PFSK-1 (cell line): ENCODE measurements at regions not wholly inside any gene's neighbourhood (a gene's known extent, or its start where the extent isn't known, plus 50 kb on each side); places are given as distances from the start of the nearest gene placed in this dataset.

Experiments used
- FOXP2 ChIP-seq: optimal IDR thresholded peaks from 2 replicates; pipeline ENCODE3; 2011; ENCODE audit warnings: borderline replicate concordance, control low read depth, inconsistent platforms; ENCODE audit not compliant: insufficient read depth; ENCODE audit errors: extremely low read length, extremely low read depth
- POLR2AphosphoS5 ChIP-seq: IDR thresholded peaks from 2 replicates; pipeline ENCODE4 v1.6.1; 2012; ENCODE audit warnings: low read depth, mild to moderate bottlenecking, control low read depth, low read length, moderate library complexity
- SIN3A ChIP-seq: IDR thresholded peaks from 2 replicates; pipeline ENCODE4 v1.6.1; 2012; ENCODE audit warnings: mild to moderate bottlenecking, low read length, moderate library complexity, borderline replicate concordance; ENCODE audit not compliant: insufficient read depth
- TAF1 ChIP-seq: IDR thresholded peaks from 2 replicates; pipeline ENCODE4 v1.6.1; 2012; ENCODE audit warnings: low read length, control low read depth, borderline replicate concordance; ENCODE audit not compliant: insufficient read depth
- TF ChIP-seq, protein P1 (sequence below), 2 experiments: IDR thresholded peaks; 2 replicates each; pipeline versions ENCODE4 v1.6.1 to v1.8.0; 2011 to 2012; ENCODE audit warnings: low read depth in 2 of 2, low read length in 2 of 2, control low read depth in 1 of 2, inconsistent platforms in 1 of 2, mild to moderate bottlenecking in 1 of 2, moderate library complexity in 1 of 2; ENCODE audit not compliant: insufficient read depth in 1 of 2

DNA sequence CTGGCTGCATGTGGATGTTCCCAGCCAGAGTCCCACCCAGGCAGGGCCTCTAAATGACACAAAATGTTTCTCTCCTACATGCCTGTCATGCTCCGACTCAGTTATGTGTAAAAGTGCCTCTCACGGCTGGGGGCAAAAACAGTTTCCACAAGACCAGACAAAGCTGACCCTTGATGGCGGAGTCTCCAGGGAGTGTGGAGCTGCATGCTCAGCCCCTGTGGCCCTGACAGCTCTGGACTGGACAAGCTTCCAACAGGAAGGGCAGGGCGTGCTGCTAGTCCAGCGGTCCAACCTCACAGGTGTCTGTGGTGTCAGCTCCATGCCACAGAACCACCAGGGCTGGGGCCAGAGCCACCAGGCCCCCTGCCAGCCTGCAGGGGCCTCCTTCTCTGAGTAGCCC lies 149.6 kb downstream of the CRYBB2 start:
- TF ChIP-seq SIN3A (no peak), POLR2AphosphoS5 (no peak), TAF1 (no peak), FOXP2 (no peak)
- TF ChIP-seq, protein P1, sequence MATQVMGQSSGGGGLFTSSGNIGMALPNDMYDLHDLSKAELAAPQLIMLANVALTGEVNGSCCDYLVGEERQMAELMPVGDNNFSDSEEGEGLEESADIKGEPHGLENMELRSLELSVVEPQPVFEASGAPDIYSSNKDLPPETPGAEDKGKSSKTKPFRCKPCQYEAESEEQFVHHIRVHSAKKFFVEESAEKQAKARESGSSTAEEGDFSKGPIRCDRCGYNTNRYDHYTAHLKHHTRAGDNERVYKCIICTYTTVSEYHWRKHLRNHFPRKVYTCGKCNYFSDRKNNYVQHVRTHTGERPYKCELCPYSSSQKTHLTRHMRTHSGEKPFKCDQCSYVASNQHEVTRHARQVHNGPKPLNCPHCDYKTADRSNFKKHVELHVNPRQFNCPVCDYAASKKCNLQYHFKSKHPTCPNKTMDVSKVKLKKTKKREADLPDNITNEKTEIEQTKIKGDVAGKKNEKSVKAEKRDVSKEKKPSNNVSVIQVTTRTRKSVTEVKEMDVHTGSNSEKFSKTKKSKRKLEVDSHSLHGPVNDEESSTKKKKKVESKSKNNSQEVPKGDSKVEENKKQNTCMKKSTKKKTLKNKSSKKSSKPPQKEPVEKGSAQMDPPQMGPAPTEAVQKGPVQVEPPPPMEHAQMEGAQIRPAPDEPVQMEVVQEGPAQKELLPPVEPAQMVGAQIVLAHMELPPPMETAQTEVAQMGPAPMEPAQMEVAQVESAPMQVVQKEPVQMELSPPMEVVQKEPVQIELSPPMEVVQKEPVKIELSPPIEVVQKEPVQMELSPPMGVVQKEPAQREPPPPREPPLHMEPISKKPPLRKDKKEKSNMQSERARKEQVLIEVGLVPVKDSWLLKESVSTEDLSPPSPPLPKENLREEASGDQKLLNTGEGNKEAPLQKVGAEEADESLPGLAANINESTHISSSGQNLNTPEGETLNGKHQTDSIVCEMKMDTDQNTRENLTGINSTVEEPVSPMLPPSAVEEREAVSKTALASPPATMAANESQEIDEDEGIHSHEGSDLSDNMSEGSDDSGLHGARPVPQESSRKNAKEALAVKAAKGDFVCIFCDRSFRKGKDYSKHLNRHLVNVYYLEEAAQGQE (IDR thresholded peaks at IDR 0.05; ENCODE audit: insufficient read depth in 1 of 2, low read depth in 2 of 2, low read length in 2 of 2): no peak

DNA sequence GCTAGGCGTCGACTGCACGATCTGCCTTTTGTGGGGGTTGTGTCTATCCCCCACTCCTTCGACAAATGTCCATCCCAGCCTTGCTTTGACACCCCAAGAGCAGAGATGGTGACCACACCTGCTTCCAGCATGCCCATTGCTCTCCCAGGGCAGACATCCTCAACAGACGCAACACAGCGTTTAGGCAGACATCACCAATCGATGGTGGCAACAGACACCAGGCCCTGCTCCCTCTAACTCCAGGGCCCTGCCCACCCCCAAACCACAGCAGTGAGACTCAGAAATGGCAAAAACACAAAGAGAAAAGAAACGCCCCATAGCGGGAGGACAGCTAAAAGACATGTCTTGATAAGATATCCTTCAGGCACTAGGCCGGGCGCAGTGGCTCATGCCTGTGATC lies 150.9 kb downstream of the CRYBB2 start:
- TF ChIP-seq TAF1 (no peak), POLR2AphosphoS5 (no peak)

DNA sequence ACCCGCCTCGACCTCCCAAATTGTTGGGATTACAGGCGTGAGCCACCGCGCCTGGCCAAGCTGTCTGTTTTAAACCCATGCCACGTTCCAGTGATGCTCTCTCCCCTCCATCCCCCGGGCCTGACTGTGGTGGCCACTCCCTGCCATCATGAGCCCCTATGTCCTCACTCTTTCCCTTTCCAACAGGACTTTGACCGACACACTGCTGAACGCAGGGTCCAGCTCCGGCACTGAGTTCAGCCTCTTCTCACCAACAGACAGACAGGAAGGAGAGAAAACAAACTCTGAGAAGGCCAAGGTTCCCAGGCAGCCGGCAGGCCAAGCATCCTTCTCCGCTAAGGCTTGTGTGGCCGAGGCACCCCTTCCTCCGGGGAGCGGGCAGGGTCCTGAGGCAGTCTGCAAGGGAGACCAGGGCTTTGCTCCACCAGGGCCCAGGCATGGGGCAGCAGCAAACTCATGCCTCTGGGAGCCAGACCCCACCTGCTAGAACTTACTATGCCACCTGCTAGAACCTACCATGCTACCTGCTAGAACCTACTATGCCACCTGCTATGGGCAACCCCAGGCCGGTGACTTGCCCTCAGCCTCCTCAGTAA lies 152.7 kb downstream of the CRYBB2 start:
- TF ChIP-seq SIN3A: no peak

DNA sequence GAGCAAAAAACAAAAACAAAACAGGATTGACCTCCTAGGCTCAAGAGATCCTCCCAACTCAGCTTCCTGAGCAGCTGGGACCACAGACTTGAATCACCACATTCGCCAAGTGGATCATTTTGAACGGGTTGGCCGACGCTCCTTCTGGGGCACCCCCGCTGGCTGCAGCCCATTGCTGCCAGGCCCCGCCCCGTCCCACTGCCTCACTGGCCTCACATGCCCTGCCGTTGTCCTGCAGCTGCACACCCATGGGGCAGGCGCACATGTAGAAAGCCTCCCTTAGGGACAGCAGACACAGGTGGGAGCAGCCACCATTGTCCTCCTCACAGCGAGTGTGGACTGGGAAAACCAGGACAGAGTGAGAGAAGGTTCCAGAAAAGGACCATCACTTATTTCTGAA lies 154.5 kb downstream of the CRYBB2 start:
- TF ChIP-seq, protein P1 (IDR thresholded peaks at IDR 0.05; ENCODE audit: insufficient read depth in 1 of 2, low read depth in 2 of 2, low read length in 2 of 2): no peak
- TF ChIP-seq SIN3A (no peak), TAF1 (no peak), POLR2AphosphoS5 (no peak), FOXP2 (no peak)

DNA sequence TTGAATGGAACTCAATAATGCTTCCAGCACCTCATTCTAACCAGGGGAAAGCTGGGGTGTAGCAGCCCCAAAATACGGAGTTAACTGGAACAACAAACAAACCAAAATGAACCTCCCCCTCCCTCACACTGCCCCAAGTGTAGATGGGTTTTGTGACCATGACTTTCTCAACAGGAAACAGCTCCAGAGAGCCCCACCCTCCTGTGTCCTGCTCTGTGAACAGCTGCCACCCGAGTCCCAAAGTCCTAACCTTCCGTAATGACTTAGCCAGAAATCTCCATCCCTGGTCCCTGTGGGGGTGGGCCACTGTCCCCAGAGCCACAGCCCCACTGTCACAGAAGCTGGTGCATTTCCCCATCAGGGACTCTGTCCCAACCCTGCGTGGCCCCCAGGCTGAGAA lies 155.4 kb downstream of the CRYBB2 start:
- no peak for TF ChIP-seq TAF1
- TF ChIP-seq, protein P1 (IDR thresholded peaks at IDR 0.05; ENCODE audit: insufficient read depth in 1 of 2, low read depth in 2 of 2, low read length in 2 of 2): no peak
- TF ChIP-seq POLR2AphosphoS5: no peak
- no peak for TF ChIP-seq SIN3A
- TF ChIP-seq FOXP2: no peak

DNA sequence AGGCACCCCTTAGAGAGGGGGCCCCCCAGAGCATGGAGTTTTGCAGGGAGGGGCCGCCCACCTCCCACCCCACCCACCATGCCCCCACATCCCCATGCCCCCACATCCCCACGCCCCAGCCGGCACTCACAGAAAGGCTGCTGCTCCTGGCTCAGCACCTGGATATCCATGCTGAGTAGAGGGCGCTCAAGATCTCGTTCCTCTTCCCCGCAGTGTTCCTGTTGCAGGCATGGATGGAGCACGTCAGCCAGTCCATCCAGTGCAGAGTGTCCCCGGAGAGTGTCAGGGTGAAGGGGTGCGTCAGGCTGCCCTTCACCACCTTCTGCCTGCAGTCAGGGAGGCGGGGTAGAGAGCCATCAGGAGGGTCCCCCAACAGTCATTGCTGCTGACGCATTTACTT lies 156.2 kb downstream of the CRYBB2 start:
- TF ChIP-seq FOXP2 (no peak), TAF1 (no peak), POLR2AphosphoS5 (no peak), SIN3A (no peak)
- TF ChIP-seq, protein P1 (IDR thresholded peaks at IDR 0.05; ENCODE audit: insufficient read depth in 1 of 2, low read depth in 2 of 2, low read length in 2 of 2): no peak
